ENCODE measurements at regions not wholly inside any gene's neighbourhood (a gene's known extent, or its start where the extent isn't known, plus 50 kb on each side); places are given as distances from the start of the nearest gene placed in this dataset.

GRCh38 chr1:199766218-199766792 lies 261.2 kb upstream of the NR5A2 start:
- no peaks in the 10 kb centered on the region for H3K27me3 ChIP-seq (replicated peaks; ENCODE audit: control insufficient read depth, insufficient read depth, low read length)
- no peaks in the 10 kb centered on the region for H3K4me1 ChIP-seq
- DNase-seq, result no peak
- intact Hi-C loops (cut with micrococcal nuclease; ENCODE audit: unreplicated experiment), result no loop called here
- Mint-ChIP-seq H3K4me3 (ENCODE audit: unreplicated experiment) (no peak overlapping the region), H3K4me1 (ENCODE audit: low read depth, unreplicated experiment) (no peaks in the 10 kb centered on the region), H3K36me3 (ENCODE audit: insufficient read depth, unreplicated experiment) (no peaks in the 10 kb centered on the region), H3K27me3 (ENCODE audit: insufficient read depth, unreplicated experiment) (no peaks in the 10 kb centered on the region), H3K9me3 (ENCODE audit: unreplicated experiment) (peaks cover 18% of the 10 kb centered on the region), H3K27ac (ENCODE audit: unreplicated experiment) (no peak overlapping the region)
- ChIA-PET CTCF (no interaction called here), POLR2A (no interaction called here)
- H3K4me3 ChIP-seq (ENCODE audit: low read depth, low read length), result no peak overlapping the region
- H3K36me3 ChIP-seq (ENCODE audit: control insufficient read depth, insufficient read depth, low read length), result no peaks in the 10 kb centered on the region
- no peak for TF ChIP-seq CTCF (IDR thresholded peaks at IDR 0.05; ENCODE audit: insufficient read depth in 1 of 2, low read depth in 1 of 2, low read length in 1 of 2, severe bottlenecking in 1 of 2, unreplicated experiment in 1 of 2)
- 0 out of 2 replicates have a peak, but pooled peaks cover 4% of the 10 kb centered on the region for H3K9me3 ChIP-seq
- no TSS peak for BruUV-seq (replicated peaks)

- 0 out of 2 replicates have a peak, but pooled peaks cover 4% of the 10 kb centered on the region for H3K9me3 ChIP-seq
- intact Hi-C loops (cut with micrococcal nuclease; ENCODE audit: unreplicated experiment), result no loop called here
- H3K27ac Mint-ChIP-seq (ENCODE audit: unreplicated experiment), result no peak overlapping the region
- H3K4me1 Mint-ChIP-seq (ENCODE audit: low read depth, unreplicated experiment), result no peaks in the 10 kb centered on the region
- no TSS peak for BruUV-seq (replicated peaks)
- H3K27me3 Mint-ChIP-seq (ENCODE audit: insufficient read depth, unreplicated experiment), result peaks cover 2% of the 10 kb centered on the region
- CTCF ChIA-PET, result no interaction called here
- H3K36me3 ChIP-seq (ENCODE audit: control insufficient read depth, insufficient read depth, low read length), result no peaks in the 10 kb centered on the region
- DNase-seq, result no peak
- H3K27me3 ChIP-seq (replicated peaks; ENCODE audit: control insufficient read depth, insufficient read depth, low read length), result no peaks in the 10 kb centered on the region
- H3K4me3 Mint-ChIP-seq (ENCODE audit: unreplicated experiment), result no peak overlapping the region
- POLR2A ChIA-PET, result no interaction called here
- H3K9me3 Mint-ChIP-seq (ENCODE audit: unreplicated experiment), result peaks cover 18% of the 10 kb centered on the region
- H3K36me3 Mint-ChIP-seq (ENCODE audit: insufficient read depth, unreplicated experiment), result no peaks in the 10 kb centered on the region
- no peak overlapping the region for H3K4me3 ChIP-seq (ENCODE audit: low read depth, low read length)
- no peak for TF ChIP-seq CTCF (IDR thresholded peaks at IDR 0.05; ENCODE audit: insufficient read depth in 1 of 2, low read depth in 1 of 2, low read length in 1 of 2, severe bottlenecking in 1 of 2, unreplicated experiment in 1 of 2)
- H3K4me1 ChIP-seq, result no peaks in the 10 kb centered on the region
Observed at GRCh38 chr1:199767700-199768099, 259.8 kb upstream of the NR5A2 start.

GRCh38 chr1:199774433-199775089 lies 252.9 kb upstream of the NR5A2 start:
- CTCF ChIA-PET, result no interaction called here
- intact Hi-C loops (cut with micrococcal nuclease; ENCODE audit: unreplicated experiment), result no loop called here
- no peaks in the 10 kb centered on the region for H3K27me3 ChIP-seq (replicated peaks; ENCODE audit: control insufficient read depth, insufficient read depth, low read length)
- POLR2A ChIA-PET, result no interaction called here
- no TSS peak for BruUV-seq (replicated peaks)
- TF ChIP-seq CTCF (IDR thresholded peaks at IDR 0.05; ENCODE audit: insufficient read depth in 1 of 2, low read depth in 1 of 2, low read length in 1 of 2, severe bottlenecking in 1 of 2, unreplicated experiment in 1 of 2), result no peak
- no peaks in the 10 kb centered on the region for H3K36me3 ChIP-seq (ENCODE audit: control insufficient read depth, insufficient read depth, low read length)
- H3K4me1 Mint-ChIP-seq (ENCODE audit: low read depth, unreplicated experiment), result peaks cover 6% of the 10 kb centered on the region
- DNase-seq, result no peak
- no peaks in the 10 kb centered on the region for H3K9me3 Mint-ChIP-seq (ENCODE audit: unreplicated experiment)
- H3K4me1 ChIP-seq, result peaks cover 5% of the 10 kb centered on the region; the same call in 1 of the 2 replicates
- H3K27ac Mint-ChIP-seq (ENCODE audit: unreplicated experiment), result no peak overlapping the region
- H3K9me3 ChIP-seq, result no peaks in the 10 kb centered on the region
- H3K36me3 Mint-ChIP-seq (ENCODE audit: insufficient read depth, unreplicated experiment), result no peaks in the 10 kb centered on the region
- peaks cover 5% of the 10 kb centered on the region for H3K27me3 Mint-ChIP-seq (ENCODE audit: insufficient read depth, unreplicated experiment)
- no peak overlapping the region for H3K4me3 ChIP-seq (ENCODE audit: low read depth, low read length)
- H3K4me3 Mint-ChIP-seq (ENCODE audit: unreplicated experiment), result no peak overlapping the region

All from Caco-2 (cell line).